MG63 (cell line): ENCODE measurements at regions not wholly inside any gene's neighbourhood (a gene's known extent, or its start where the extent isn't known, plus 50 kb on each side); places are given as distances from the start of the nearest gene placed in this dataset.

ENCODE experiments used
- DNase-seq: peaks from one replicate; pipeline ENCODE4 v3.0.0-alpha.2; 2020
- H3K27me3 ChIP-seq: fragments of 250-450 bp; sonication (Bioruptor Pico); 2 replicates; pipeline ENCODE4 v1.5.1; 2020; ENCODE audit warnings: mild to moderate bottlenecking, moderate library complexity
- H3K36me3 ChIP-seq: fragments of 250-450 bp; sonication (Bioruptor Pico); 2 replicates; pipeline ENCODE4 v1.5.1; 2020; ENCODE audit warnings: mild to moderate bottlenecking, moderate library complexity
- H3K4me3 ChIP-seq: fragments of 250-450 bp; sonication (Bioruptor Pico); 2 replicates; pipeline ENCODE4 v1.5.1; 2020; ENCODE audit warnings: mild to moderate bottlenecking, moderate library complexity
- H3K9me3 ChIP-seq: fragments of 250-450 bp; sonication (Bioruptor Pico); 2 replicates; pipeline ENCODE4 v1.5.1; 2020; ENCODE audit warnings: mild to moderate bottlenecking, moderate library complexity

GRCh38 chr9:124190761-124191160, 67.0 kb upstream of the NEK6 start:
- peaks cover 5% of the 10 kb centered on the region for H3K27me3 ChIP-seq
- no peak for DNase-seq
- H3K9me3 ChIP-seq = peaks cover under 1% of the 10 kb centered on the region; the same call in 1 of the 2 replicates
- H3K4me3 ChIP-seq = no peak overlapping the region
- no peaks in the 10 kb centered on the region for H3K36me3 ChIP-seq

GRCh38 chr9:124191691-124192395, 65.9 kb upstream of the NEK6 start:
- no peaks in the 10 kb centered on the region; the same call in 1 of the 2 replicates for H3K27me3 ChIP-seq
- H3K36me3 ChIP-seq = no peaks in the 10 kb centered on the region
- H3K9me3 ChIP-seq = peaks cover 2% of the 10 kb centered on the region
- H3K4me3 ChIP-seq = no peak overlapping the region
- no peak for DNase-seq

- no peak overlapping the region for H3K4me3 ChIP-seq
- H3K36me3 ChIP-seq = no peaks in the 10 kb centered on the region
- H3K27me3 ChIP-seq = no peaks in the 10 kb centered on the region
- no peak for DNase-seq
- peaks cover 2% of the 10 kb centered on the region for H3K9me3 ChIP-seq
Observed at GRCh38 chr9:124196814-124197176, 61.0 kb upstream of the NEK6 start.

GRCh38 chr9:124197177-124198095, 60.3 kb upstream of the NEK6 start:
- no peaks in the 10 kb centered on the region for H3K27me3 ChIP-seq

GRCh38 chr9:124198331-124198730, 59.4 kb upstream of the NEK6 start:
- Histone ChIP-seq H3K4me3 (no peak overlapping the region), H3K27me3 (no peaks in the 10 kb centered on the region), H3K36me3 (no peaks in the 10 kb centered on the region), H3K9me3 (peaks cover 2% of the 10 kb centered on the region)
- DNase-seq = no peak

More at GRCh38 chr9:124197177-124198095, 60.3 kb upstream of the NEK6 start:
- Histone ChIP-seq H3K4me3 (no peak overlapping the region), H3K36me3 (no peaks in the 10 kb centered on the region), H3K9me3 (peaks cover 2% of the 10 kb centered on the region)
- DNase-seq = no peak

- H3K4me3 ChIP-seq = no peak overlapping the region
- H3K27me3 ChIP-seq = no peaks in the 10 kb centered on the region
- peaks cover 2% of the 10 kb centered on the region for H3K9me3 ChIP-seq
- no peak for DNase-seq
- H3K36me3 ChIP-seq = no peaks in the 10 kb centered on the region
Observed at GRCh38 chr9:124198948-124199347, 58.8 kb upstream of the NEK6 start.

- no peak overlapping the region for H3K4me3 ChIP-seq
- peaks cover 2% of the 10 kb centered on the region for H3K9me3 ChIP-seq
- H3K36me3 ChIP-seq = no peaks in the 10 kb centered on the region
- DNase-seq = no peak
- no peaks in the 10 kb centered on the region for H3K27me3 ChIP-seq
Observed at GRCh38 chr9:124199474-124199873, 58.3 kb upstream of the NEK6 start.

- no peaks in the 10 kb centered on the region for H3K9me3 ChIP-seq
- H3K36me3 ChIP-seq = no peaks in the 10 kb centered on the region
- no peak overlapping the region for H3K4me3 ChIP-seq
- no peaks in the 10 kb centered on the region for H3K27me3 ChIP-seq
- DNase-seq = peak; percentile 18
Observed at GRCh38 chr9:124202447-124202971, 55.2 kb upstream of the NEK6 start.

- no peaks in the 10 kb centered on the region for H3K9me3 ChIP-seq
- no peak for DNase-seq
- H3K27me3 ChIP-seq = no peaks in the 10 kb centered on the region
- H3K36me3 ChIP-seq = no peaks in the 10 kb centered on the region
- no peak overlapping the region for H3K4me3 ChIP-seq
Observed at GRCh38 chr9:124205686-124206352, 51.9 kb upstream of the NEK6 start.

- Histone ChIP-seq H3K36me3 (no peaks in the 10 kb centered on the region), H3K4me3 (no peak overlapping the region), H3K9me3 (no peaks in the 10 kb centered on the region), H3K27me3 (no peaks in the 10 kb centered on the region)
- no peak for DNase-seq
Observed at GRCh38 chr9:124206391-124206790, 51.4 kb upstream of the NEK6 start.
